ENCODE measurements at regions not wholly inside any gene's neighbourhood (a gene's known extent, or its start where the extent isn't known, plus 50 kb on each side); places are given as distances from the start of the nearest gene placed in this dataset.
"Not testable (repeated sequence)": the region's sequence is repeated elsewhere in the genome, so short reads cannot be mapped to it uniquely, and the experiment has no call there.

- 85 to 100% methylated on average over 2 to 8 of the region's 8 CpGs for WGBS, 2 donors (ENCODE audit: low coverage in 1 of 2)
- H3K36me3 ChIP-seq; H3K27ac ChIP-seq; H3K9me3 ChIP-seq; intact Hi-C loops (cut with DNase I; ENCODE audit: low total_unique reads); DNase-seq; H3K4me3 ChIP-seq; H3K4me1 ChIP-seq; H3K27me3 ChIP-seq; in situ Hi-C loops (cut with MboI; ENCODE audit: low pct_ligation_motif_present in 1 of 4, low pct_unique_long_range_greater_than_20kb in 1 of 4, low sequenced_read_pairs in 3 of 4): not testable (repeated sequence)
These were observed 102.5 kb downstream of the CDRT15L2 start for GRCh38 chr17:20681746-20682722.

DNA sequence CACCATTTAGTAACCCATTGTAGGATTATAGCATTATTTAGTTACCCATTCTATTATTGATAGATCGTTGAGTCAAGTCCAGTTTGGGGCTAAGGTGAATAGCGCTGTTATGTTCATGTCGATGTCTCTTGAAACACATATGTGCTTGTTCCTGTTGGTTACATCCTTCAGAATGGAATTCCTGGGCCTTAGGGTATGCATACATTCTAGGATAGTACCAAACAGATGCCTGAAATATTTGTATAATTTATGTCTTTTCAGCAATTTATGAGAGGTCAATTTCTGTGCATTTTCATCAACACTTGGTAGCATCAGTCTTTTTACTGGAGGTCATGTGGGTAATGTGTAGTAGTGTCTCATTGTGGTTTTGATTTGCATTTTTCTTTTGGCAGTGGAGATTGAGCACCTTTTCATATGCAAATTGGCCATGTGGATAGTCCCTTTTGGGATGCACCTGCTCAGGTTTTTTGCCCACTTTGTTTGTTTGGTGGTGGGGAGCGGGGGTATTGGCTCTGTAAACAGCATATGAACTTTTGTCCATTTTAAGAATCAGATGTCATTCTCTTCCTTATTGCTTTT lies 104.2 kb downstream of the CDRT15L2 start:
- DNase-seq; H3K27ac ChIP-seq; H3K36me3 ChIP-seq; H3K4me3 ChIP-seq; H3K4me1 ChIP-seq; intact Hi-C loops (cut with DNase I; ENCODE audit: low total_unique reads); H3K9me3 ChIP-seq; H3K27me3 ChIP-seq; in situ Hi-C loops (cut with MboI; ENCODE audit: low pct_ligation_motif_present in 1 of 4, low pct_unique_long_range_greater_than_20kb in 1 of 4, low sequenced_read_pairs in 3 of 4): not testable (repeated sequence)
- WGBS, 2 donors (ENCODE audit: low coverage in 1 of 2), result 87% methylated on average over 3 of the region's 4 CpGs; no CpG with 5 or more reads in 1 of the 2 donors

GRCh38 chr17:20684975-20685374 lies 105.5 kb downstream of the CDRT15L2 start:
- H3K27ac ChIP-seq; H3K4me1 ChIP-seq; DNase-seq; in situ Hi-C loops (cut with MboI; ENCODE audit: low pct_ligation_motif_present in 1 of 4, low pct_unique_long_range_greater_than_20kb in 1 of 4, low sequenced_read_pairs in 3 of 4); H3K9me3 ChIP-seq; H3K4me3 ChIP-seq; H3K36me3 ChIP-seq; intact Hi-C loops (cut with DNase I; ENCODE audit: low total_unique reads); H3K27me3 ChIP-seq: not testable (repeated sequence)
- no CpG with 5 or more reads among the region's 32 CpGs for WGBS, 2 donors (ENCODE audit: low coverage in 1 of 2)

GRCh38 chr17:20687584-20687983 lies 108.1 kb downstream of the CDRT15L2 start:
- no CpG with 5 or more reads among the region's 2 CpGs for WGBS, 2 donors (ENCODE audit: low coverage in 1 of 2)

GRCh38 chr17:20689170-20689749 lies 109.7 kb downstream of the CDRT15L2 start:
- 48 to 80% methylated on average over 5 to 10 of the region's 10 CpGs for WGBS, 2 donors (ENCODE audit: low coverage in 1 of 2)
- H3K27ac ChIP-seq; DNase-seq; H3K9me3 ChIP-seq; H3K4me1 ChIP-seq; H3K36me3 ChIP-seq; H3K27me3 ChIP-seq; in situ Hi-C loops (cut with MboI; ENCODE audit: low pct_ligation_motif_present in 1 of 4, low pct_unique_long_range_greater_than_20kb in 1 of 4, low sequenced_read_pairs in 3 of 4); H3K4me3 ChIP-seq; intact Hi-C loops (cut with DNase I; ENCODE audit: low total_unique reads): not testable (repeated sequence)

More at GRCh38 chr17:20687584-20687983, 108.1 kb downstream of the CDRT15L2 start:
- H3K36me3 ChIP-seq; DNase-seq; in situ Hi-C loops (cut with MboI; ENCODE audit: low pct_ligation_motif_present in 1 of 4, low pct_unique_long_range_greater_than_20kb in 1 of 4, low sequenced_read_pairs in 3 of 4); H3K9me3 ChIP-seq; intact Hi-C loops (cut with DNase I; ENCODE audit: low total_unique reads); H3K27me3 ChIP-seq; H3K4me1 ChIP-seq; H3K4me3 ChIP-seq; H3K27ac ChIP-seq: not testable (repeated sequence)

- in situ Hi-C loops (cut with MboI; ENCODE audit: low pct_ligation_motif_present in 1 of 4, low pct_unique_long_range_greater_than_20kb in 1 of 4, low sequenced_read_pairs in 3 of 4); H3K27ac ChIP-seq; H3K4me1 ChIP-seq; intact Hi-C loops (cut with DNase I; ENCODE audit: low total_unique reads); H3K27me3 ChIP-seq; H3K4me3 ChIP-seq; H3K36me3 ChIP-seq; H3K9me3 ChIP-seq; DNase-seq: not testable (repeated sequence)
- 40 to 73% methylated on average over 1 of the region's 1 CpG for WGBS, 2 donors (ENCODE audit: low coverage in 1 of 2)
These were observed 113.2 kb downstream of the CDRT15L2 start for GRCh38 chr17:20692706-20693105.

GRCh38 chr17:20695871-20696270 lies 116.3 kb downstream of the CDRT15L2 start:
- DNase-seq; H3K4me3 ChIP-seq; H3K36me3 ChIP-seq; H3K9me3 ChIP-seq; H3K27me3 ChIP-seq; H3K27ac ChIP-seq; H3K4me1 ChIP-seq; in situ Hi-C loops (cut with MboI; ENCODE audit: low pct_ligation_motif_present in 1 of 4, low pct_unique_long_range_greater_than_20kb in 1 of 4, low sequenced_read_pairs in 3 of 4); intact Hi-C loops (cut with DNase I; ENCODE audit: low total_unique reads): not testable (repeated sequence)
- WGBS, 2 donors (ENCODE audit: low coverage in 1 of 2), result 66 to 78% methylated on average over 1 of the region's 1 CpG

- H3K4me1 ChIP-seq; H3K36me3 ChIP-seq; H3K4me3 ChIP-seq; in situ Hi-C loops (cut with MboI; ENCODE audit: low pct_ligation_motif_present in 1 of 4, low pct_unique_long_range_greater_than_20kb in 1 of 4, low sequenced_read_pairs in 3 of 4); intact Hi-C loops (cut with DNase I; ENCODE audit: low total_unique reads); H3K27me3 ChIP-seq; H3K27ac ChIP-seq; H3K9me3 ChIP-seq: not testable (repeated sequence)
- WGBS, 2 donors (ENCODE audit: low coverage in 1 of 2), result 40 to 53% methylated on average over 1 to 8 of the region's 8 CpGs
- peak; percentile 43 for DNase-seq
These were observed 119.1 kb downstream of the CDRT15L2 start for GRCh38 chr17:20698463-20699206.

GRCh38 chr17:20700528-20700927 lies 121.0 kb downstream of the CDRT15L2 start:
- H3K27me3 ChIP-seq; H3K9me3 ChIP-seq; H3K36me3 ChIP-seq; H3K4me1 ChIP-seq; H3K4me3 ChIP-seq; in situ Hi-C loops (cut with MboI; ENCODE audit: low pct_ligation_motif_present in 1 of 4, low pct_unique_long_range_greater_than_20kb in 1 of 4, low sequenced_read_pairs in 3 of 4); DNase-seq; intact Hi-C loops (cut with DNase I; ENCODE audit: low total_unique reads); H3K27ac ChIP-seq: not testable (repeated sequence)
- 83% methylated on average over 1 to 5 of the region's 5 CpGs for WGBS, 2 donors (ENCODE audit: low coverage in 1 of 2)

DNA sequence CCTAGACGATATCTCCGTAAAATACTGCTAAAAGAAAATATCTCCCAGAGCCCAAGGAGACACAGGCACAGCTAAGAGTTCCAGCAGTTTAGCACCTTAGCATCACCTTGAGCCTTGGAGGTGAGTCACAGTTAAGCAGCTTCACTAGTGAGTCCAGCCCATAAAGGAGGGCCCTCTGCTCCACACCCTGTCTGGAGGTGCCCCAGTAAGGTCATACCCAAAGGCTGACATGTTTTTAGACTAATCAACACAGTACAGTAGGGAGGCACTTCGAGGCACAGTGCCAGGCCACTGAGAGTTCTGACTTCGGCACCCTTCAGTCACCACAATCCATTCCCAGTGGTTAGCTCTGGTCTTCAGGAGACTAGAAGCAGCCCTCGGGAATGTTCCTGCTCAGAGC lies 121.8 kb downstream of the CDRT15L2 start:
- DNase-seq; in situ Hi-C loops (cut with MboI; ENCODE audit: low pct_ligation_motif_present in 1 of 4, low pct_unique_long_range_greater_than_20kb in 1 of 4, low sequenced_read_pairs in 3 of 4); H3K4me1 ChIP-seq; H3K27ac ChIP-seq; H3K27me3 ChIP-seq; intact Hi-C loops (cut with DNase I; ENCODE audit: low total_unique reads); H3K9me3 ChIP-seq; H3K4me3 ChIP-seq; H3K36me3 ChIP-seq: not testable (repeated sequence)
- 84% methylated on average over 5 of the region's 5 CpGs; no CpG with 5 or more reads in 1 of the 2 donors for WGBS, 2 donors (ENCODE audit: low coverage in 1 of 2)

All from transverse colon (tissue), 4 donors.